SJSA1 (cell line): ENCODE measurements at regions not wholly inside any gene's neighbourhood (a gene's known extent, or its start where the extent isn't known, plus 50 kb on each side); places are given as distances from the start of the nearest gene placed in this dataset.
A peak's percentile ranks its signal among the peaks of the same experiment; 100 is the strongest.

Source experiments
- DNase-seq, 2 experiments: peaks; one replicate each; pipeline ENCODE4 v3.0.0-alpha.2; 2015 to 2020; ENCODE audit warnings: low spot score in 2 of 2, low read depth in 1 of 2
- H3K27ac ChIP-seq: fragments of 250-450 bp; sonication (Bioruptor Pico); 2 replicates; pipeline ENCODE4 v1.5.1; 2020; ENCODE audit warnings: mild to moderate bottlenecking, moderate library complexity
- H3K27me3 ChIP-seq: fragments of 250-450 bp; sonication (Bioruptor Pico); replicated peaks from 2 replicates; pipeline ENCODE4 v1.5.1; 2020; ENCODE audit warnings: mild to moderate bottlenecking, moderate library complexity
- H3K36me3 ChIP-seq: fragments of 250-450 bp; sonication (Bioruptor Pico); 2 replicates; pipeline ENCODE4 v1.5.1; 2020; ENCODE audit warnings: mild to moderate bottlenecking
- H3K4me1 ChIP-seq: fragments of 250-450 bp; sonication (Bioruptor Pico); replicated peaks from 2 replicates; pipeline ENCODE4 v1.6.1; 2021; ENCODE audit warnings: mild to moderate bottlenecking
- H3K4me3 ChIP-seq: fragments of 250-450 bp; sonication (Bioruptor Pico); 2 replicates; pipeline ENCODE4 v1.5.1; 2020; ENCODE audit warnings: mild to moderate bottlenecking
- H3K9me3 ChIP-seq: fragments of 250-450 bp; sonication (Bioruptor Pico); replicated peaks from 2 replicates; pipeline ENCODE4 v1.5.1; 2020; ENCODE audit warnings: mild to moderate bottlenecking

DNA sequence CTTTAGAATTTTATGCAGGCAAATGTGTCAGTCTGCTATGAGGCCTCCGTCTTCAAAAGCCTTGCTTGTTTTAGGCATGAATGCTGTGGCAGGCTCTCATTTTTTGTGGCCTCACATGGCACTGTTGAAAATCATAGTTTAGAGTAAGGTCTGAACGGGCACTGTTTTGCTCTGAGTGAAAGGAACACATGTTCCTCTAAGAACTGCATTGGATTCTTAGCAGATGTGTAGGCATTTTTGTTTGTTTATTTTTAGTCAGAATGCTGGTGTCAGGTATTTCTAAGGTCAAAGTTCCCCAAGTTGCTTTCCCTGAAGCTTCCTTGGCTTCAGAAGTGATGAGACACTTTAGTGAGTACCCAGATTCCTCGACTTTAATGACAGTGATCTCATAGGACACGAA lies 173.7 kb downstream of the HS3ST3B1 start:
- no peaks in the 10 kb centered on the region for H3K27me3 ChIP-seq
- peaks cover 13% of the 10 kb centered on the region for H3K4me1 ChIP-seq
- DNase-seq: no peak
- H3K36me3 ChIP-seq: no peaks in the 10 kb centered on the region
- no peak overlapping the region for H3K27ac ChIP-seq
- H3K9me3 ChIP-seq: no peaks in the 10 kb centered on the region
- no peak overlapping the region for H3K4me3 ChIP-seq

DNA sequence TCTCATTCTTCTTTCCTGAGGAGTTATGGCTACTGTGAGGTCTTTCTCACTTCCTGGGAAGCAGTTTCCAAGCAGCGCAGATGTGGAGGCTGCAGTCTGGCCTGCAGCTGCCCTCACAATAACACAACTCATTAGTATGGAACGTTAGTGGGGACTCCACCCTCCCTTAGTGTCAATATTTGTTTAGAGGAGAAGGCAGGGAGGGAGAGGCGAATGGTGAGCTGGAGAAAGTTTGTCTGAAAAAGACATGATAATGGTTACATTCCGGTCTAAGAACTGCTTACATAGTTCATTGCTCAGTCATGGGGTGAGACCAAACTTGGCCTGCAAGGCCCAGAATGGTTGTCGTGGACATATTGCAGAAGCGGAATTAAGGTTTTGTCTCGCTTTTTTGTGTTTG lies 170.2 kb downstream of the HS3ST3B1 start:
- Histone ChIP-seq H3K4me1 (peaks cover 15% of the 10 kb centered on the region), H3K9me3 (no peaks in the 10 kb centered on the region), H3K4me3 (no peak overlapping the region), H3K27me3 (no peaks in the 10 kb centered on the region), H3K36me3 (no peaks in the 10 kb centered on the region), H3K27ac (peak overlapping the region; percentile 88)
- DNase-seq: peak; percentile 89 to 97

DNA sequence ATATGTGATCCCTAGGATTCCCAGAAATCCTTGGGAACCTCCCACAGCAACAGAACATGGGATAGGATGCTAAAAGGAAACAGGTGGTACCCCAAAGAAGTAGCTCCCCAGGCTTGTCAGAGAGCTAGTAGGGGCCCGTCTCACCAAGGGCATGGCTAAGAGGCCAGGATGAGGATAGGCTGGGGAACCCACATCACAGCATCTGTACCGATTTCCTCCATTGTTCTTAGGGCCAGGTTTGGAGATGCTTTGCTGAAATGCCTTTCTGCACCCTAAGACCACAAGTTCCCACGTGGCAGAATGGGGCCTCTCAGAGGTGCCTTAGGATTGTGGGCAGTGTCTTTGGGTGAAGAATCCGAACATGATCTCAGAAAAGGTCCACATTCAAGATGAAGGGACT lies 169.5 kb downstream of the HS3ST3B1 start:
- Histone ChIP-seq H3K9me3 (no peaks in the 10 kb centered on the region), H3K4me1 (peaks cover 17% of the 10 kb centered on the region), H3K4me3 (no peak overlapping the region), H3K27me3 (no peaks in the 10 kb centered on the region), H3K27ac (peak overlapping the region; percentile 88), H3K36me3 (no peaks in the 10 kb centered on the region)
- DNase-seq: no peak

DNA sequence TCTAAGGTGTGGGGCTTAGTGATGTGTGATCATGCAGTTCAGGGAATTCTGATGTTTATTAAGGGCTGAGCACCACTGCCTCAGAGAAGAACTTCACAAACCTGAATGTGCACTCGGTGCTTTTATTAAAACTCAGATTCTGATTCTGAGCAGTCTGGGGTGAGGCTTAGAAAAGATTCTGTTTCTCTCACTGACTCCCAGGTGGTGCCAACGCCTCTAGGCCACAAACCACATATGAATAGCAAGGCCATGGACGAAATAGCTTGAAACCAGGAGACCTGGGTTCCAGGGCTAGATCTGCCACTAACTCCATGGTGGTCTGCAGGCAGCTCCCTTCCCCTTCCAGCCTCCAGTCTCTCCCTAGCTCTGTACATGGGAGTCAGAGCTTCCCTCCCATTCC lies 169.1 kb downstream of the HS3ST3B1 start:
- peak overlapping the region; percentile 88 for H3K27ac ChIP-seq

DNA sequence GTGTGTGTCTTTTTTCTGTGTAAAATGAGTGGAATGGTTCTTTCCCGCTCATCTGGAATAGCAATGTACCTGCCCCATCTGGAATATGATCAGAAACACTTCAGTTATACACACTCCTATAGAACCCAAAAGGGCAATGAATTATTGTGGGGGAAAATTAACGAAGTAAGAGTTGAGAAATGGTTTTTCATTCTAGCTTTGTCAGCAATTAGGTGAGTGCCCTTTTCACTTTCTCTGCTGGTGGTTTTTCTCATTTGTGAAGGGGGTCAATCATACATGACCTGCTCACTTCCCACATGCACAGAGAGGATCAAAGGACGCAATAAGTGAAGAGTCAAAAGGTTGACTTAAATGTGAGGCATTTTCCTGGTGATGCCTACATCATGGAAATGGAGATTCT lies 168.0 kb downstream of the HS3ST3B1 start:
- Histone ChIP-seq H3K36me3 (no peaks in the 10 kb centered on the region), H3K4me3 (no peak overlapping the region), H3K27ac (no peak overlapping the region), H3K9me3 (no peaks in the 10 kb centered on the region), H3K4me1 (peaks cover 29% of the 10 kb centered on the region), H3K27me3 (no peaks in the 10 kb centered on the region)
- no peak for DNase-seq

More for the DNA sequence above, 169.1 kb downstream of the HS3ST3B1 start:
- Histone ChIP-seq H3K27me3 (no peaks in the 10 kb centered on the region), H3K4me1 (peaks cover 21% of the 10 kb centered on the region), H3K9me3 (no peaks in the 10 kb centered on the region), H3K4me3 (no peak overlapping the region), H3K36me3 (no peaks in the 10 kb centered on the region)
- peak in 1 of 2 experiments; percentile 20 for DNase-seq

DNA sequence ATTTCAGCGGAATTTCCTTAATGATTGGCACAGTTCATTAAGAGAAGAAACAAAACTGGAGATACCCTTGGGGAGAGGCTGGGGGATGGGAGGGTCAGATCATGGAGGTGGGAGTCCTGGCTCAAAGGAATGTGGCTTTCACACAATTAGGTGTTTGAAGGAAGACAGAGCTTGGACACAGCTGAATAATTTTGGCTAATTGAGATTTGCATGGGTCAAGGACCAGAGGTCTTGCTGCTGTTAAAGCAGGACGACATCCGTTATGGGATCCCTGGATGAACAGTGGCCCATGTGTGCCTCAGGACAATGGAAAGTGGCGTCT lies 160.3 kb downstream of the HS3ST3B1 start:
- H3K9me3 ChIP-seq: no peaks in the 10 kb centered on the region
- H3K27ac ChIP-seq: no peak overlapping the region
- H3K36me3 ChIP-seq: no peaks in the 10 kb centered on the region
- H3K27me3 ChIP-seq: no peaks in the 10 kb centered on the region
- peaks cover 20% of the 10 kb centered on the region for H3K4me1 ChIP-seq
- H3K4me3 ChIP-seq: no peak overlapping the region
- no peak for DNase-seq

DNA sequence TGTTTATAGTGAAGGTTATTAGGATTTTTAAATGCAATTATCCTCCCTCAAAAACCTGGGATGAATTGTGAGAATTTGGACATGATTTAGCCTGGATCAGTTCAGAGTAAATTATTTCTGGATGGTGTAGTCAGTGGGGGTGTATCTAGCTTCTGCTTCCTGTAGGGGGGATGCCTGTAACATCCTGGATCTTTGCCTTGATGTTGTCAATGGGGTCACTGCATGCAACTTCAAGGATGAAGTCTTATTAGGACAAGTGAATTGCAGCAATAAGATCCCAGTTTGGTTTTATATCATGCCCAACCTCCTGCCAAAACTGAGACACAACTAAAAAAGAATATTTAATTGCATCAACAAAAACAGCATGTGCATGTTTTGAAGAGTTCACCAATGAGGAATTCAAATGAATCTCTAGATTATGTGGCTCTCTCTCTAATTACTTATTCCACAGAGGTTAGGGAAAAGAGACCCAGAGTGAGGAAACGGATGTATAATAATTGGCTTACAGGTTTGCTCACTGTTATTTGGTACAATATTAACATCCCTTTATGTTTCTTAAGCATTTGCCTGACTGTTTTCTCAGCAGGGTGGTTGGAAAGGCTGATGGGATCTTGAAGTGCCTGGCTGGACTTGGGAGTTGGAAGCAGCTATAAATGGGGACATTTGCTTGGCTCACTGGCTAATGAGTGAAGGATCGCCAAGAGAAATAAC lies 159.8 kb downstream of the HS3ST3B1 start:
- H3K4me3 ChIP-seq: no peak overlapping the region
- DNase-seq: no peak
- no peaks in the 10 kb centered on the region for H3K36me3 ChIP-seq
- H3K9me3 ChIP-seq: no peaks in the 10 kb centered on the region
- H3K27me3 ChIP-seq: no peaks in the 10 kb centered on the region
- no peak overlapping the region for H3K27ac ChIP-seq
- peaks cover 20% of the 10 kb centered on the region for H3K4me1 ChIP-seq

DNA sequence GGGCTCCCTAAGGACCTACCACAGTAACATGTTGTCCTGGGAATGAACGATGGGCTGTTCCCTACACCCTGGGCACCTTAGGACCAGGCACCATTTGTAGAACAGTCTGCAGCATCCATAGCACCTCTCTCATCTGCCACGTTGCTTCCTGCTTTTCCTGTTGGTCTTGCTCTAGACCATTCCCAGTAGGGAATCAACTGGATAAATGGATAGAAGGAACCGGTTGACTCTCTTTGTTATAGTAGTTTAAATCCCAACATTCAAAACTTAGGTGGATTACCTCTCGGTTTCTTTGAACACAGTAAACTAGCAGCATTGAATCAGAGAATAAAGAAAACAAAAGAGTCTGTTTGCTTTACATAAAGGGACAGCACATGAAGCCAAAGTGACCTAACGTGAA lies 159.1 kb downstream of the HS3ST3B1 start:
- DNase-seq: no peak
- no peaks in the 10 kb centered on the region for H3K36me3 ChIP-seq
- H3K27me3 ChIP-seq: no peaks in the 10 kb centered on the region
- no peak overlapping the region for H3K4me3 ChIP-seq
- no peaks in the 10 kb centered on the region for H3K9me3 ChIP-seq
- H3K4me1 ChIP-seq: peaks cover 13% of the 10 kb centered on the region
- H3K27ac ChIP-seq: no peak overlapping the region

DNA sequence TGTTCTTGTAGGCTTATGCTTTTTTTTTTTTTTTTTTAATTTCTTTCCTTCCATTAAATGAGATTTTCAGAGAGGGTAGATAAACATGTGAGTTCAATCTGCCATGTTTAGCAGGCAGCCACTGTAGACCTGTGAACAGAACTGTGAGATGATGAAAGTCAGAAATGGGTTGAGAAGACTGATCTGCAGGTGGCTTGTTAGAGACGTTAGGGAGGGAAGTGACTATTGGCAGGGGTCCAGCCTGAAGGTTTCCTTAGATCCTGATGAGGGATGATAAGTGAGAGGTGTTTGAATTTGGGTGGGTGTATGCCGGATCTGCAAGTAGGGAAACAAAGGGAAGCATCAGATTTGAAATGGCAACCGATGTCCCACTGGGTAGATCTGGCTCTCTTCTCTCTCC lies 157.8 kb downstream of the HS3ST3B1 start:
- DNase-seq: no peak

DNA sequence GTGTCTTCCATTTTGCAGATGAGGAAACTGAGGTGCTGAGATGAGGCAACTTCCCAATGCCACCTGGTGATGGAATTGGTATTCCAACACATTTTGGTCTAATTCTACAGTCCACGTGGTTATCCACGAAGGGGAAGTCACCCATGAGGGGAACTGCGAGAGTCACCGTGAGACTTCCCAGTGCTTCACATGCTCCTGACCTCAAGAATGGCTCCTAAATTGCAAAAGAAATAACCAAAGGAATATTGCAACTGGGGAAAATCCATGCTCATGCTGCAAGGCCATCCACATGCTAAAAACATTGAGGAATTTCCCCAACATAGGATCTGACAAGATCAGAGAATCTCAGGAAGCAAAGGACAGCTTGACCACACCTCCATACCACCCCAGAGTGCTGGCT lies 153.9 kb downstream of the HS3ST3B1 start:
- H3K9me3 ChIP-seq: no peaks in the 10 kb centered on the region
- H3K4me1 ChIP-seq: no peaks in the 10 kb centered on the region; the same call in 1 of the 2 replicates
- no peak for DNase-seq
- no peaks in the 10 kb centered on the region for H3K27me3 ChIP-seq
- H3K36me3 ChIP-seq: no peaks in the 10 kb centered on the region
- H3K4me3 ChIP-seq: no peak overlapping the region
- H3K27ac ChIP-seq: no peak overlapping the region

More for the DNA sequence above, 157.8 kb downstream of the HS3ST3B1 start:
- no peaks in the 10 kb centered on the region for H3K9me3 ChIP-seq
- H3K4me1 ChIP-seq: peaks cover 6% of the 10 kb centered on the region; the same call in 1 of the 2 replicates
- no peaks in the 10 kb centered on the region for H3K27me3 ChIP-seq
- H3K4me3 ChIP-seq: no peak overlapping the region
- H3K36me3 ChIP-seq: no peaks in the 10 kb centered on the region
- H3K27ac ChIP-seq: no peak overlapping the region

DNA sequence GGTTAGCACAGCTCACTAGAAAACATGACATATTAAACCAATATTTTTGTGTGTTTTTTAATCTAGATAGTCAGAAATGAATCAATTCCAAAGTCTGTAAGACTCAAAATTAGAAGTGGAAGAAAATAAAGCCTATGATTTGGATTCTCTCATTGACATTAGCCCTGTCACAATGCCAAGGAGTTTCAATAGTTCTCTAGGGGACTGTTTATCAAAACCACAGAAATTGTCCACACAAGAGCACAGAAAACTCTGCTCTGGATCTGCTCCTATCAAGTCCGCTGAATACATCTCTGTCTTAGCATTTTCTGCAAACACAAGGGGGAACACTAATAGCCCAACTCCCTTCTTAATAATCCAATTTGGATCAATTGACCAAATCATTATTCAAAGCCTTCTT lies 152.0 kb downstream of the HS3ST3B1 start:
- Histone ChIP-seq H3K9me3 (no peaks in the 10 kb centered on the region), H3K27ac (no peak overlapping the region), H3K27me3 (no peaks in the 10 kb centered on the region), H3K4me1 (peaks cover 17% of the 10 kb centered on the region), H3K36me3 (no peaks in the 10 kb centered on the region), H3K4me3 (no peak overlapping the region)
- DNase-seq: no peak

DNA sequence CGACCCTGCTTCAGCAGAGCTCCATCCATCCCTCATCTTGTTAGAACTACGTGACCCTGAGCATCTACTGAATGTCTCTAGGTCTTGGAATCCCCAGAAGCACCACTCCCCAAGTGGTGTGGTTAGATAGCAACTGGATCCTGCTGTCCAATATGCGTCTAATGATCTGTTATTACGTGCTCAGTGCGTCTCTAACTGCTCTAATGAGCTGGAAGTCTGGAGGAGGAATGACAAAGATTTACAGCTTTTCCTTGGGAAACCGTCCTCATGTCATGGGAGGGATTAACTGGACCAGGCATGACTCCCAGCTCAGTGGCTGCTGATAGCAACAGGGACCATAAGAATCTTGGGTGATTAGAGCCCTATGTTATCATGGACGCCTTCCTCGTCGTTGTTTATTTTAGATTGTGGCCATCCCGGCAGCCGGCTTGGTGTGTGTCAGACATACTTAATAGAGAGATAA lies 150.9 kb downstream of the HS3ST3B1 start:
- H3K27me3 ChIP-seq: no peaks in the 10 kb centered on the region
- H3K36me3 ChIP-seq: no peaks in the 10 kb centered on the region
- H3K4me3 ChIP-seq: no peak overlapping the region
- no peak for DNase-seq
- H3K27ac ChIP-seq: no peak overlapping the region
- peaks cover 17% of the 10 kb centered on the region for H3K4me1 ChIP-seq
- H3K9me3 ChIP-seq: no peaks in the 10 kb centered on the region

DNA sequence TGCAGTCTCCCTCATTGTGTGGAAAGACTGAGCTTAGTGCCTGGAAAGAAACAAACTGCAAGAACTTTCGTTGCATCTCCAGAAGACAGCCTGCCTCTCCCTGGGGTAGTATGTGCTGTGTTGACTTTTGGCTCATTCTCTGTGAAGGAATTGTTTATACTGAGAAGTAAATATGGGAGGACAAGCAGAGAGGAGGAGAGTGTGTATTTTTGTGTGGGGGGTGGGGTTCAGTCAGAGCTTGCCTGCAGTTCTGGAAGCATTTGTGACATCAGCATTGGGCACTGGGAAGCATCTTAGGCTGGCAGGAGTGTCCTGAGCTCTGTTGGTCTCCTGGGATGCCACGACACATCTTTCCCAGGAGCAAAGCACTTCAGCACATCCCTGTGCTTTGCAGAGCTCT lies 147.9 kb downstream of the HS3ST3B1 start:
- Histone ChIP-seq H3K4me3 (no peak overlapping the region), H3K27me3 (no peaks in the 10 kb centered on the region), H3K4me1 (peaks cover 18% of the 10 kb centered on the region), H3K9me3 (no peaks in the 10 kb centered on the region), H3K27ac (no peak overlapping the region), H3K36me3 (no peaks in the 10 kb centered on the region)
- DNase-seq: peak in 1 of 2 experiments; percentile 49

DNA sequence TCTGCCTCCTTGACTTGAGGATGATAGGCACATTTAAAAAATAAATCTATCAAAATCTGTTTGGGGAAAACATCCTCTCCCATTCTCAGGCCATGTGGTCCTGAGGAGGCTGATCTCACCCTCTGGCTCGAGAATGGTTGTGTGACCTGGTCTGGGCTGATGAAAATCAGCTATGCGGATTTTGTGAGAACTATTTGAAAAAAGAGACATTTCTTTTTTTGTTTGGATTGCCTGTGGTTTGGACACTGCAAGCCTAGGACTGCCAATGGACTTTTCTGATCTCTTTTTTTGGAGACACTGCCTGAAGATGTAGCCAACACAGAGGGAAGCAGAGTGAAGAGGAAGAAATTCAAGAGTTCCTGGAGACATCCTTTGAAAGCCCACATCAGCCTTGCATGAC lies 145.9 kb downstream of the HS3ST3B1 start:
- peaks cover 34% of the 10 kb centered on the region for H3K4me1 ChIP-seq
- no peak for DNase-seq
- H3K27me3 ChIP-seq: no peaks in the 10 kb centered on the region
- H3K4me3 ChIP-seq: no peak overlapping the region
- H3K27ac ChIP-seq: no peak overlapping the region
- no peaks in the 10 kb centered on the region for H3K9me3 ChIP-seq
- no peaks in the 10 kb centered on the region for H3K36me3 ChIP-seq

DNA sequence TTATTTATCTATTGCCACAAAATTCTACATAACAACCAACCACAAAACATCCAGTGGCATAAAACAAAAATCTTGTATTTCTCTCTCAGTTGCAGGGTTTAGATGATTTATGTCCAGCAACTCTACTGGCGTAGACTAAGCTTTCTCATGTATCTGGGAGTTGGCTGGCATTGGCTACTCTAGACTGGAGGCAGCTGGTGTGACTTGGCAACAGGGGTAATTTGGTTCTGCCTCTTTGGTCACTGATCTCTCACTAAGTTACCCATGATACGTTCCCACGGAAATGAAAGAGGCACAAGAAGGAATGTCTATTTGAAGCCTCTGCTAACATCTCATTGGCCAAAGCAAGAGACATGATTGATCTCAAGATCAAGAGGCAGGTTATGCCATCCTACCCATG lies 144.0 kb downstream of the HS3ST3B1 start:
- no peaks in the 10 kb centered on the region for H3K27me3 ChIP-seq
- no peak for DNase-seq

More for the DNA sequence above, 144.0 kb downstream of the HS3ST3B1 start:
- H3K36me3 ChIP-seq: no peaks in the 10 kb centered on the region
- H3K4me1 ChIP-seq: peaks cover 34% of the 10 kb centered on the region
- no peaks in the 10 kb centered on the region for H3K9me3 ChIP-seq
- H3K27ac ChIP-seq: no peak overlapping the region
- H3K4me3 ChIP-seq: no peak overlapping the region
